ENCODE measurements at regions not wholly inside any gene's neighbourhood (a gene's known extent, or its start where the extent isn't known, plus 50 kb on each side); places are given as distances from the start of the nearest gene placed in this dataset.

DNA sequence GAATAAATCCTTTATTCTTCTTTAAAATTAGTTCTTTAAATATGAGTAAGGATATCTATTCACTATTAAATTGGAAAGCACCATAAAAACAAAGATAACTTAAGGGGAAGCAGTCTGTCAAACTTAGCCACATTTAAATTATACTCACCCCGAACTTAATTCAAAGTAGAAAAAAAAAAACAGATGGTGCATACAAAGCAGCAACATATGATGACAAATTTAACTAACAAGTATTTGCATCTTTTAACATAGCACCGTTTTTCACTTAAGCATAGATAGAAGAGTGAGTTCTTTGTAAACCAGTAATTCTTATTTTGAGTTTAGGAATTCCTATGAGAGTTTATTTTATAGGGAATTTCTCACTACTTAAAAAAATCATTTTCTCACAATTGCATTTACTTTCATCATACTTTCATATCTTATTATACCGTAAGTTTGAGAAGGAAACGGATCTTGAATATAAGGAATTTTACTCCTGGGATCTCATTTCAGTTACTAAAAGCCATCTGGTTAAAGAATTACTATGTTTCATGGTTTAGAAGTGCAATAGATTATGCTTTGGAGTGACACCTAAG lies 828.2 kb upstream of the MAP3K7 start:
- H3K27ac ChIP-seq (ENCODE audit: low read length): no peak overlapping the region
- H3K27me3 ChIP-seq (ENCODE audit: low read depth, low read length): no peaks in the 10 kb centered on the region
- H3K36me3 ChIP-seq (ENCODE audit: control insufficient read depth in 1 of 2, insufficient read depth in 2 of 2, low read length in 2 of 2): no peaks in the 10 kb centered on the region
- H3K4me1 ChIP-seq (ENCODE audit: control insufficient read depth in 1 of 2, insufficient read depth in 2 of 2, low read length in 2 of 2): no peaks in the 10 kb centered on the region
- peaks cover 0 to 9% of the 10 kb centered on the region in 2 donors for H3K9me3 ChIP-seq (ENCODE audit: control insufficient read depth in 1 of 2, low read length in 2 of 2)
- no peak overlapping the region for H3K4me3 ChIP-seq (ENCODE audit: low read depth in 1 of 2, low read length in 2 of 2)

DNA sequence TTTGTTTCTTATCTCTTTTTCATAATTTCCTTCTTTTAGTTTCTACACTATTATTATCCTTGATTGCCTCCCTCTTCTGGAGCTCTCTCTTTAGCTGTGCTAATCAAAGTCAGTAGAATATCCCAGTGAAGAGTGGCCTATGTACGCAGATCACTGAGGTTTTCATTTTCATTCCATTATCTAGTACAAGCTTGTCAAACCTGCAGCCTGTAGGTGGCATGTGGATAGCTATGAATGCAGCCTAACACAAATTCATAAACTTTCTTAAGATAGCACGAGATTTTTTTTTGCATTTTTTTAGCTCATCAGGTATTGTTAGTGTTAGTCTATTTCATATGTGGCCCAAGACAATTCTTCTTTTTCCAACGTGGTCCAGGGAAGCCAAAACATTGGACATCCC lies 825.7 kb upstream of the MAP3K7 start:
- Histone ChIP-seq H3K4me1 (ENCODE audit: control insufficient read depth in 1 of 2, insufficient read depth in 2 of 2, low read length in 2 of 2) (no peaks in the 10 kb centered on the region), H3K4me3 (ENCODE audit: low read depth in 1 of 2, low read length in 2 of 2) (no peak overlapping the region), H3K9me3 (ENCODE audit: control insufficient read depth in 1 of 2, low read length in 2 of 2) (peaks cover 0 to 3% of the 10 kb centered on the region in 2 donors)

DNA sequence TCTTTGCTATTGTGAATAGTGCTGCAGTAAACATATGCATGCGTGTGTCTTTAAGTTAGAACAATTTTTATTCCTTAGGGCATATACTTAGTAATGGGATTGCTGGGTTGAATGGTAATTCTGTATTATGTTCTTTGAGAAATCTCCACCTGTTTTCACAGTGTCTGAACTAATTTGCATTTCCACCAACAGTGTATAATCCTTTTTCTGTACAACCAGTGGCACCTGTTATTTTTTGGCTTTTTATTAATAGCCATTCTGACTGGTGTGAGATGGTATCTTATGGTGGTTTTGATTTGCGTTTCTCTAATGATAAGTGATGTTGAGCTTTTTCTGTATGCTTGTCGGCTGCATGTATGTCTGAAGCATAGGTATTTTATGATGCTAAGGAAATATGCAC lies 820.8 kb upstream of the MAP3K7 start:
- no peaks in the 10 kb centered on the region for H3K27me3 ChIP-seq (ENCODE audit: low read depth, low read length)
- no peak overlapping the region for H3K27ac ChIP-seq (ENCODE audit: low read length)
- H3K9me3 ChIP-seq (ENCODE audit: control insufficient read depth in 1 of 2, low read length in 2 of 2): peaks cover 0 to 3% of the 10 kb centered on the region in 2 donors
- H3K4me1 ChIP-seq (ENCODE audit: control insufficient read depth in 1 of 2, insufficient read depth in 2 of 2, low read length in 2 of 2): no peaks in the 10 kb centered on the region
- no peaks in the 10 kb centered on the region for H3K36me3 ChIP-seq (ENCODE audit: control insufficient read depth in 1 of 2, insufficient read depth in 2 of 2, low read length in 2 of 2)
- no peak overlapping the region for H3K4me3 ChIP-seq (ENCODE audit: low read depth in 1 of 2, low read length in 2 of 2)

More for the DNA sequence above, 825.7 kb upstream of the MAP3K7 start:
- no peaks in the 10 kb centered on the region for H3K27me3 ChIP-seq (ENCODE audit: low read depth, low read length)
- no peak overlapping the region for H3K27ac ChIP-seq (ENCODE audit: low read length)
- no peaks in the 10 kb centered on the region for H3K36me3 ChIP-seq (ENCODE audit: control insufficient read depth in 1 of 2, insufficient read depth in 2 of 2, low read length in 2 of 2)

DNA sequence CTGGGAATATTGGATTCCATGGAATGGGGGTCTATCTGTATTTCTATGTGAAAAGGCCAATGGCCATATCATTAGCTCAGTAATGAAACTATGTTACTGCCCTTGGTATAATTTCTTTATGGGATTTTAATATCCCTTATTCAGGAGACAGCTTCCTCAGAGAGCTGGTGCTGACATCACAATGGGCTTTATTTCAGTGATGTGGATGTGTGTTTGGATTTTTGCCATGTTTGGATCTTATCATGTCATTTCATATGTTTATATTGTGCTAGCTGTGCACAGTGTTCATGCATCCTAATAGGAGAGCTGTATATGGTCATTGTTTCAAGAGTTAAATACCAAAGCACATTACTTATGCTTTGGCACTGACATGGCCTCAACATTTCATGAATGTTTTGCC lies 806.1 kb upstream of the MAP3K7 start:
- Histone ChIP-seq H3K27ac (ENCODE audit: low read length) (no peak overlapping the region), H3K27me3 (ENCODE audit: low read depth, low read length) (no peaks in the 10 kb centered on the region), H3K4me1 (ENCODE audit: control insufficient read depth in 1 of 2, insufficient read depth in 2 of 2, low read length in 2 of 2) (no peaks in the 10 kb centered on the region), H3K9me3 (ENCODE audit: control insufficient read depth in 1 of 2, low read length in 2 of 2) (peaks cover 2 to 4% of the 10 kb centered on the region in 2 donors), H3K4me3 (ENCODE audit: low read depth in 1 of 2, low read length in 2 of 2) (no peak overlapping the region), H3K36me3 (ENCODE audit: control insufficient read depth in 1 of 2, insufficient read depth in 2 of 2, low read length in 2 of 2) (no peaks in the 10 kb centered on the region)

DNA sequence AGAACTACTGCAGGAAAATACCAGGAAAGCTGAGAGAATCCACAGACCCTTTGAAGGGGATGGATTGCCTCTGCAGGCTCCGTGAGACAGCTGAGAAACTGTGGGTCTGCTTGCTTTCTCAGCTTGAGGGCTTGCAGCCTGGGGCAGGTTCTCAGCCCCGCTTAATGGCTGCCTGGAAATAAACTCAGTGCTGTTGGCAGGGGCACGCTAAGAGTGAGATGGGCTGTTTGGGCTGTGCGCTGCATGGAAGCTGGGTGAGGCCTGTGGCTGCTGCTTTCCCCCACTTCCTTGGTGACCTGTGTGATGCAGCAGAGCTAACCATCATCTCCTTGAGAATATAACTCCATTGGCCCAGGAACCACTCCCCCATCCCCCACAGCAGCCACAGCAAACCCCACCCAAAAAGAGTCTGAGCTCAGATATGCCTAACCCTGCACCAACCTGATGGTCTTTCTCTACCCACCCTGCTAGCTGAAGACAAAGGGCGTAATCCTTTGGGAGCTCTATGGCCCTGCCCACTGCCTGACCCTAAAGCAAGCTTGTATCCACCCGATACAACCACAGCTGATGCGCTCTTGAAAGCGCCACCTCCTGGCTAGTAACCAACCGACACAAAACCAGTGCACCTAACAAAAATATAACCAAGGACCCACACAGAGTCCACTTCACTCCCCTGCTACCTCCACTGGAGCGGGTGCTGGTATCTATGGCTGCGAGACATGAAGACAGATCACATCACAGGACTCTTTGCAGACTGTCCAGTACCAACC lies 800.6 kb upstream of the MAP3K7 start:
- H3K27me3 ChIP-seq (ENCODE audit: low read depth, low read length): no peaks in the 10 kb centered on the region
- peaks cover 0 to 10% of the 10 kb centered on the region in 2 donors for H3K9me3 ChIP-seq (ENCODE audit: control insufficient read depth in 1 of 2, low read length in 2 of 2)
- no peak overlapping the region for H3K27ac ChIP-seq (ENCODE audit: low read length)
- H3K4me3 ChIP-seq (ENCODE audit: low read depth in 1 of 2, low read length in 2 of 2): no peak overlapping the region
- no peaks in the 10 kb centered on the region for H3K36me3 ChIP-seq (ENCODE audit: control insufficient read depth in 1 of 2, insufficient read depth in 2 of 2, low read length in 2 of 2)
- no peaks in the 10 kb centered on the region for H3K4me1 ChIP-seq (ENCODE audit: control insufficient read depth in 1 of 2, insufficient read depth in 2 of 2, low read length in 2 of 2)

DNA sequence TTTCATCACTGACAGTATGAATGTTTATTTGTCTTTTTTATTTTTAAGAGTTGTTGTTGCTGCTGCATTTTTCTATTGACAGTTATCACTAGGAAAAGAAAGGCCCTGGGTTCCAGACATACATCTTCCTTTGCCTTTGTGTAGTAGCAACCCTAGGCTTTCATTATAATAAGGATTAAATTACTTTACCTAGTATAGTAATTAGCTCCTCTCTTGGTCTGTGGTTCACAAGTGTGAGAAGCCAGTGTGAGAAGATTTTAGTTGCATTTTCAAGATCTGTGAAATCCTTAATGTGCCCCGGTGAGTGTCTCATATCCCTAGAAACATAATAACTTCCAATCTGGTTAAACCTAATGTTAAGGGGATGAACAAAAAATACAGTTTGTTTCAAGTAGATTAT lies 799.3 kb upstream of the MAP3K7 start:
- no peaks in the 10 kb centered on the region for H3K27me3 ChIP-seq (ENCODE audit: low read depth, low read length)
- H3K27ac ChIP-seq (ENCODE audit: low read length): no peak overlapping the region
- H3K4me1 ChIP-seq (ENCODE audit: control insufficient read depth in 1 of 2, insufficient read depth in 2 of 2, low read length in 2 of 2): no peaks in the 10 kb centered on the region
- H3K4me3 ChIP-seq (ENCODE audit: low read depth in 1 of 2, low read length in 2 of 2): no peak overlapping the region
- H3K36me3 ChIP-seq (ENCODE audit: control insufficient read depth in 1 of 2, insufficient read depth in 2 of 2, low read length in 2 of 2): no peaks in the 10 kb centered on the region
- H3K9me3 ChIP-seq (ENCODE audit: control insufficient read depth in 1 of 2, low read length in 2 of 2): peaks cover 0 to 10% of the 10 kb centered on the region in 2 donors

DNA sequence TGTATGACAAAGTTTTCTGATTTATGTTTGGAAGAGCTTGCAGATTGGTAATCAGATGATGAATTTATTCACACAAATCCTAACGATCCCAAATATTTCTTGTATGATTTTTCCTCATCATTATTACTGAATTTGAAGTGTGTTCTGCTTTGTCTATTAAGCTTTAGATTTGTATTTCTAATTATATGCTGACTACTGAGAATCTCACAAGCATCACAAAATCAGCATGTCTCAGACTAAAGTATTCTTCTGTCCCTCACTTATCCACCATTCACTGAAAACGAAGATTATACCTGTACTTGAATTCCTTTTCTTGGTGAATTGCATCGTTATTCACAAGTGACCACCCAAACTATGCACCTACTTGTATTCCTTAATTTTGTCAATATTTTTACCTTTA lies 796.3 kb upstream of the MAP3K7 start:
- H3K9me3 ChIP-seq (ENCODE audit: control insufficient read depth in 1 of 2, low read length in 2 of 2): peaks cover 0 to 10% of the 10 kb centered on the region in 2 donors
- H3K4me1 ChIP-seq (ENCODE audit: control insufficient read depth in 1 of 2, insufficient read depth in 2 of 2, low read length in 2 of 2): no peaks in the 10 kb centered on the region
- no peaks in the 10 kb centered on the region for H3K27me3 ChIP-seq (ENCODE audit: low read depth, low read length)
- no peak overlapping the region for H3K27ac ChIP-seq (ENCODE audit: low read length)
- no peaks in the 10 kb centered on the region for H3K36me3 ChIP-seq (ENCODE audit: control insufficient read depth in 1 of 2, insufficient read depth in 2 of 2, low read length in 2 of 2)
- H3K4me3 ChIP-seq (ENCODE audit: low read depth in 1 of 2, low read length in 2 of 2): no peak overlapping the region

DNA sequence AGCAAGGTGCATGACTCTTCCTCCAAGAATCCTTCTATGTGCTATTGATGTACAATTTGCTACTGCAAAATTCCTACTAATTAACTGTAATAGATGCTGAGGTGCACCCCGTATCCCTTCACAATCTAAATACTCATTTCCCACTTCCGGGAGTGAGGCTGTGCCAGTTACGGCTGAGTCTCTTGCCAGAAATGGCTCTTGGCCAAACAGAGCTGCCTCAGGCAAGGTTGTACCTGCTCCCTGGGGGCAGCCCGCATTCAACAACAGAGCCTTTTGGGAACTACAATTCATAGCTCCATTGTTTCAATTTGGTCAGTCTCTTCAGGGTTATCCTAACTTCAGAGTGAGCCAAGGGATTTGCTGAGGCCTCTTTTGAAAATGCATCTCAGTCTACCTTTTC lies 789.8 kb upstream of the MAP3K7 start:
- Histone ChIP-seq H3K27ac (ENCODE audit: low read length) (no peak overlapping the region), H3K36me3 (ENCODE audit: control insufficient read depth in 1 of 2, insufficient read depth in 2 of 2, low read length in 2 of 2) (no peaks in the 10 kb centered on the region), H3K4me3 (ENCODE audit: low read depth in 1 of 2, low read length in 2 of 2) (no peak overlapping the region), H3K27me3 (ENCODE audit: low read depth, low read length) (no peaks in the 10 kb centered on the region), H3K4me1 (ENCODE audit: control insufficient read depth in 1 of 2, insufficient read depth in 2 of 2, low read length in 2 of 2) (no peaks in the 10 kb centered on the region), H3K9me3 (ENCODE audit: control insufficient read depth in 1 of 2, low read length in 2 of 2) (no peaks in the 10 kb centered on the region)

DNA sequence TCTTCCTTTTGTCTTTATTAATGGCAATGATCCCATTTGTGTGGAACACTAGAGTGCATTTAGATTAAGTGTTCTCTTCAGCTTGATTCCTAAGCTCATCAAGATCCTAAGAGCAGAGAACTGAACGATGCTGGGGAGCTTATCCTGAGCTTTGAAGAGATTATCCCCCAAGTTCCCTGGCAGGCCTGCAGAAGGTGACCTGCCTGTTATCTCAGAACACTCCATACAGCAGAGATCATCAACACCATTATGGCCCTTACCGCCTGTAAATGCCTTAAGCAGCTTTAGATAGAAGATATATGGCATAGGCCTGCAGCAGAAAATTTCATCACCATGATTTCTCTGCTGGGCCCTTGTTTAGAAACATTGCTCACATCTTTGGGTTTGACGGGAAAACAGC lies 779.9 kb upstream of the MAP3K7 start:
- no peaks in the 10 kb centered on the region for H3K27me3 ChIP-seq (ENCODE audit: low read depth, low read length)
- H3K36me3 ChIP-seq (ENCODE audit: control insufficient read depth in 1 of 2, insufficient read depth in 2 of 2, low read length in 2 of 2): no peaks in the 10 kb centered on the region
- H3K4me1 ChIP-seq (ENCODE audit: control insufficient read depth in 1 of 2, insufficient read depth in 2 of 2, low read length in 2 of 2): no peaks in the 10 kb centered on the region
- H3K4me3 ChIP-seq (ENCODE audit: low read depth in 1 of 2, low read length in 2 of 2): no peak overlapping the region
- no peak overlapping the region for H3K27ac ChIP-seq (ENCODE audit: low read length)
- H3K9me3 ChIP-seq (ENCODE audit: control insufficient read depth in 1 of 2, low read length in 2 of 2): peaks cover 0 to 4% of the 10 kb centered on the region in 2 donors

DNA sequence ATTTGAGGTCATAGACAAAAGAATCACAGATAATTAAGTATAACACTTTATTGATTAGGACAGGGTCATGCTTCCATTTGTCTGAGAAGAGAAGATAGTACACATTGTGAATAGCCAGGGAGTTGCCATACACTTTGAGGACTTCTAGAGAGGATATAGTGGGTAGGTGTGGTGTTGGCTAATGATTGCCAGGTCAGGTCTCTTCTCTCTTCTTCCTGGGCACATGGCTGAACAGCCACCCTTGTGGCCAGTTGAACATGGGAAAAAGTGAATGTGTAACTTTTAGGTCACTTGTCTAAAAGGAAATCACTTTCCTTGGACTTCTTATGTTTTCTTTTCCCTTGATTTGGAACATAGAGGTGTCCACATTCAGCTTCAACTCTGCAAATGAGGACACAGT lies 772.1 kb upstream of the MAP3K7 start:
- Histone ChIP-seq H3K36me3 (ENCODE audit: control insufficient read depth in 1 of 2, insufficient read depth in 2 of 2, low read length in 2 of 2) (no peaks in the 10 kb centered on the region), H3K27me3 (ENCODE audit: low read depth, low read length) (no peaks in the 10 kb centered on the region), H3K9me3 (ENCODE audit: control insufficient read depth in 1 of 2, low read length in 2 of 2) (no peaks in the 10 kb centered on the region), H3K27ac (ENCODE audit: low read length) (no peak overlapping the region), H3K4me3 (ENCODE audit: low read depth in 1 of 2, low read length in 2 of 2) (no peak overlapping the region), H3K4me1 (ENCODE audit: control insufficient read depth in 1 of 2, insufficient read depth in 2 of 2, low read length in 2 of 2) (no peaks in the 10 kb centered on the region)

DNA sequence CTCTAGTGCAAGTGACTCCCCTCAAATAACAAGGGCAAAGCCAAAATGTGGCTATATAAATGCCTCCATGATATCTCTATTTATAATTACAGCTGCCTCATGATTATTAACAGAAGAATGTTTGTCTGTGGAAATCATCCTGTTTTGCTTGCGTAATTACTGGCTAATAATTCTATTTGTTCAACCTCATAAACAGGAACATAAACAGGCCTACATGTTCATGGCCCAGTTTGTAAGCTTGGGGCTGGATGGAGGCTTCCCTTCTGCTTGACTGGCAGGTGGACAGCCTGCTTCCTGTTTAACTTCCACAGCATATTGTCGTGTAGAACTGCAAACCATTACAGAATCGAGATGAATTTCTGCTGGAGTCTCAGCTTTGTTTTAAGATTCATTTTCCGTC lies 766.0 kb upstream of the MAP3K7 start:
- no peaks in the 10 kb centered on the region for H3K27me3 ChIP-seq (ENCODE audit: low read depth, low read length)
- H3K9me3 ChIP-seq (ENCODE audit: control insufficient read depth in 1 of 2, low read length in 2 of 2): no peaks in the 10 kb centered on the region
- H3K4me3 ChIP-seq (ENCODE audit: low read depth in 1 of 2, low read length in 2 of 2): no peak overlapping the region
- H3K27ac ChIP-seq (ENCODE audit: low read length): no peak overlapping the region
- no peaks in the 10 kb centered on the region for H3K4me1 ChIP-seq (ENCODE audit: control insufficient read depth in 1 of 2, insufficient read depth in 2 of 2, low read length in 2 of 2)
- no peaks in the 10 kb centered on the region for H3K36me3 ChIP-seq (ENCODE audit: control insufficient read depth in 1 of 2, insufficient read depth in 2 of 2, low read length in 2 of 2)

DNA sequence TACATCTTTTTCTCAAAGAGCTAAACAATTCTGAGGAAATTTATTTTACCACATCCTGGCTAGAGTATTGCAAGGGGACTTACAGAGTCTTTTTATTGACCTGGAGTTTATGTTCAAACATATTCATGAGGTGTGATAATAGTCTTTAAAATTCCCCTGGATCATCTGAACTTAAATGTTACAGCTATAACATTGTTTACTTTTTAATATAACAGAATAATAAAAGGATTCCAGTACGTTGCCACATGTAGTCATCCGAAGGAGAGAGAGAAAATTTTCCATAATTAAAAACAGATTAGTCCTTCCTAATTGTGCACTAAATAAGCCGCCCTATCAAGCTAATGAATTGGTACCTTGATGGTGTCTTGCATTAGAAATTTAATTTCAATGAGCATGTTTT lies 765.4 kb upstream of the MAP3K7 start:
- Histone ChIP-seq H3K4me3 (ENCODE audit: low read depth in 1 of 2, low read length in 2 of 2) (no peak overlapping the region), H3K27me3 (ENCODE audit: low read depth, low read length) (no peaks in the 10 kb centered on the region), H3K27ac (ENCODE audit: low read length) (no peak overlapping the region), H3K36me3 (ENCODE audit: control insufficient read depth in 1 of 2, insufficient read depth in 2 of 2, low read length in 2 of 2) (no peaks in the 10 kb centered on the region), H3K4me1 (ENCODE audit: control insufficient read depth in 1 of 2, insufficient read depth in 2 of 2, low read length in 2 of 2) (no peaks in the 10 kb centered on the region), H3K9me3 (ENCODE audit: control insufficient read depth in 1 of 2, low read length in 2 of 2) (no peaks in the 10 kb centered on the region)

Data from muscle layer of duodenum (tissue), 2 donors.